ENCODE measurements at regions not wholly inside any gene's neighbourhood (a gene's known extent, or its start where the extent isn't known, plus 50 kb on each side); places are given as distances from the start of the nearest gene placed in this dataset.
"Not testable (repeated sequence)": the region's sequence is repeated elsewhere in the genome, so short reads cannot be mapped to it uniquely, and the experiment has no call there.

- no peak for DNase-seq (ENCODE audit: low read depth in 2 of 2)
Measured at GRCh38 chr14:38589747-38590350, 334.0 kb upstream of the CLEC14A start.

- DNase-seq (ENCODE audit: low read depth in 2 of 2) = no peak
Measured at GRCh38 chr14:38583471-38583870, 327.6 kb upstream of the CLEC14A start.

GRCh38 chr14:38578278-38578681 lies 322.4 kb upstream of the CLEC14A start:
- no peak for DNase-seq (ENCODE audit: low read depth in 2 of 2)

GRCh38 chr14:38567703-38568102 lies 311.8 kb upstream of the CLEC14A start:
- no peak for DNase-seq (ENCODE audit: low read depth in 2 of 2)

- DNase-seq (ENCODE audit: low read depth in 2 of 2) = no peak
Measured at GRCh38 chr14:38561657-38562056, 305.8 kb upstream of the CLEC14A start.

- DNase-seq (ENCODE audit: low read depth in 2 of 2) = no peak
Measured at GRCh38 chr14:38559711-38560110, 303.8 kb upstream of the CLEC14A start.

GRCh38 chr14:38557391-38557790 lies 301.5 kb upstream of the CLEC14A start:
- DNase-seq (ENCODE audit: low read depth in 2 of 2) = not testable (repeated sequence)

GRCh38 chr14:38556252-38556651 lies 300.4 kb upstream of the CLEC14A start:
- no peak for DNase-seq (ENCODE audit: low read depth in 2 of 2)

- no peak for DNase-seq (ENCODE audit: low read depth in 2 of 2)
Measured at GRCh38 chr14:38554026-38554425, 298.1 kb upstream of the CLEC14A start.

GRCh38 chr14:38553586-38553985 lies 297.7 kb upstream of the CLEC14A start:
- no peak for DNase-seq (ENCODE audit: low read depth in 2 of 2)

GRCh38 chr14:38549564-38549963 lies 293.7 kb upstream of the CLEC14A start:
- DNase-seq (ENCODE audit: low read depth in 2 of 2) = no peak

- no peak for DNase-seq (ENCODE audit: low read depth in 2 of 2)
Measured at GRCh38 chr14:38547961-38548490, 292.1 kb upstream of the CLEC14A start.

- DNase-seq (ENCODE audit: low read depth in 2 of 2) = no peak
Measured at GRCh38 chr14:38546932-38547551, 291.1 kb upstream of the CLEC14A start.

- DNase-seq (ENCODE audit: low read depth in 2 of 2) = no peak
Measured at GRCh38 chr14:38544776-38545175, 288.9 kb upstream of the CLEC14A start.

- DNase-seq (ENCODE audit: low read depth in 2 of 2) = not testable (repeated sequence)
Measured at GRCh38 chr14:38543851-38544250, 288.0 kb upstream of the CLEC14A start.

- not testable (repeated sequence) for DNase-seq (ENCODE audit: low read depth in 2 of 2)
Measured at GRCh38 chr14:38538053-38538452, 282.2 kb upstream of the CLEC14A start.

- DNase-seq (ENCODE audit: low read depth in 2 of 2) = no peak
Measured at GRCh38 chr14:38536376-38537038, 280.6 kb upstream of the CLEC14A start.

- DNase-seq (ENCODE audit: low read depth in 2 of 2) = no peak
Measured at GRCh38 chr14:38528582-38528981, 272.7 kb upstream of the CLEC14A start.

- no peak for DNase-seq (ENCODE audit: low read depth in 2 of 2)
Measured at GRCh38 chr14:38527502-38527878, 271.6 kb upstream of the CLEC14A start.

- DNase-seq (ENCODE audit: low read depth in 2 of 2) = no peak
Measured at GRCh38 chr14:38526826-38527501, 271.1 kb upstream of the CLEC14A start.

GRCh38 chr14:38524636-38525509 lies 269.0 kb upstream of the CLEC14A start:
- no peak for DNase-seq (ENCODE audit: low read depth in 2 of 2)

All from stimulated activated CD4-positive, alpha-beta T cell treated with anti-CD3 and anti-CD28 coated beads, Interleukin-4, amount 100 ng/mL, for 48 hours (primary cell).